ENCODE measurements at regions not wholly inside any gene's neighbourhood (a gene's known extent, or its start where the extent isn't known, plus 50 kb on each side); places are given as distances from the start of the nearest gene placed in this dataset.

DNA sequence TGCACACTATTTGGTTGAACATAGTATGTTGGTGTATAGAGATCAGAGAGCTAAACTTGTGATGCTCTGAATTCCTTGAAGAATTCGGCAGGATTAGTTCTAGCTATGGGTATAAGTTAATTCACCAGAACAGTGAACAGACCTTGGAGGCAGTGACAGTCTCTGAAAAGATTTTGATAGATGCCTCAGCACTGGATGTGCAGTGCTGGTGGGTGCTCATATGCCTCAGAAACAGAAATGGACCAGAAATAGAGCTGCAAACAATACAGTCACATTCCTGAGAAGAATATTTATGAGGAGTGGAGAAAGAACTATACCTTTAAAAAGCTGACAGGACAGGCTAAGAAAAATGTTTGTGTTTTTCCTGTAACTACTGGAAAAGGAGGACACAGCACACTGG is 747.7 kb downstream of the KCTD16 start:
- TF ChIP-seq, protein P1, sequence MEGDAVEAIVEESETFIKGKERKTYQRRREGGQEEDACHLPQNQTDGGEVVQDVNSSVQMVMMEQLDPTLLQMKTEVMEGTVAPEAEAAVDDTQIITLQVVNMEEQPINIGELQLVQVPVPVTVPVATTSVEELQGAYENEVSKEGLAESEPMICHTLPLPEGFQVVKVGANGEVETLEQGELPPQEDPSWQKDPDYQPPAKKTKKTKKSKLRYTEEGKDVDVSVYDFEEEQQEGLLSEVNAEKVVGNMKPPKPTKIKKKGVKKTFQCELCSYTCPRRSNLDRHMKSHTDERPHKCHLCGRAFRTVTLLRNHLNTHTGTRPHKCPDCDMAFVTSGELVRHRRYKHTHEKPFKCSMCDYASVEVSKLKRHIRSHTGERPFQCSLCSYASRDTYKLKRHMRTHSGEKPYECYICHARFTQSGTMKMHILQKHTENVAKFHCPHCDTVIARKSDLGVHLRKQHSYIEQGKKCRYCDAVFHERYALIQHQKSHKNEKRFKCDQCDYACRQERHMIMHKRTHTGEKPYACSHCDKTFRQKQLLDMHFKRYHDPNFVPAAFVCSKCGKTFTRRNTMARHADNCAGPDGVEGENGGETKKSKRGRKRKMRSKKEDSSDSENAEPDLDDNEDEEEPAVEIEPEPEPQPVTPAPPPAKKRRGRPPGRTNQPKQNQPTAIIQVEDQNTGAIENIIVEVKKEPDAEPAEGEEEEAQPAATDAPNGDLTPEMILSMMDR (IDR thresholded peaks at IDR 0.05), result no peak
- intact Hi-C loops (cut with DNase I), result no loop called here
- DNase-seq (no peak), ATAC-seq (no peak)
- Histone ChIP-seq H3K36me3 (no peaks in the 10 kb centered on the region), H3K27me3 (no peaks in the 10 kb centered on the region), H3K4me1 (no peaks in the 10 kb centered on the region), H3K9me3 (peaks cover 0 to under 1% of the 10 kb centered on the region in 2 donors), H3K4me3 (no peak overlapping the region), H3K27ac (no peak overlapping the region)

DNA sequence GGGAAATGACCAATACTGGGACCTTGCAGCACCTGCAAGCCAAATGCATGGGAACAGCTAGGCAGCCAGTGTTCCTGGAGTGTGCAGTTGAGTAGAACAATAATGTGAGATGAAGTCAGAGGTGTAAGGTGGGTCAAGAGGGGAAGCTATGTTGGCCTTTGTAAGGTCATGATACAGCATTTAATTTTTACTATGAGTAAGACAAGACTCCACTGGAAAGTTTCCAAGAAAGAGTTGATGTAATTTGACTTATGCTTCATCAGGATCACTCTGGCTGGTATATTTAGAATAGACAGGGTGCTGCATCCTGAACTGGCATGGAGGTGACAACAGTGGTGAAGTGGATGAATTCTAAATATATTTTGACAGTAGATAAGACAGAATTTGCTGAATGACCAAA is 744.8 kb downstream of the KCTD16 start:
- ATAC-seq, result no peak
- Histone ChIP-seq H3K27ac (no peak overlapping the region), H3K4me1 (no peaks in the 10 kb centered on the region), H3K36me3 (no peaks in the 10 kb centered on the region), H3K27me3 (no peaks in the 10 kb centered on the region), H3K4me3 (no peak overlapping the region), H3K9me3 (no peaks in the 10 kb centered on the region)
- TF ChIP-seq, protein P1 (IDR thresholded peaks at IDR 0.05), result no peak
- no peak for DNase-seq
- intact Hi-C loops (cut with DNase I), result no loop called here

DNA sequence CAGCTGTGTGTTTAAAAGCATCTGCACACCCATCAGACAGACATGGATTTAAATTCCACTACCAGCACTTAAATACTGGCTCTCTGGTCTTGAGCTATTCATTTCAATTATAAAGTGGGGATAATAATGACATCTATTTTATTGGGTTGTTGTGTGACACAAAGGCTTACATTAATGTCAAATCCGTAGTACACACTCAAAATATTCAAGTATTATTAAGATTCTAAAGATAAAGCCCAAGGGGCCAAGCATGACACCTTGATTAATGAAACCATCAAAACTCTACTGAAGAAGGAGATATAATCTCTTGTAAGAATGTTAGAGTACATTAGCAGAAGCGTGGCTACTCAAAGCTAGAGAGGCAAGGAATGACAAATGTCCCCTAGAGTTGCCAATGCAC is 743.0 kb downstream of the KCTD16 start:
- H3K27ac ChIP-seq, result no peak overlapping the region
- no peaks in the 10 kb centered on the region for H3K36me3 ChIP-seq
- no peaks in the 10 kb centered on the region for H3K4me1 ChIP-seq
- ATAC-seq (no peak), DNase-seq (no peak)
- H3K27me3 ChIP-seq, result no peaks in the 10 kb centered on the region
- no peak overlapping the region for H3K4me3 ChIP-seq
- H3K9me3 ChIP-seq, result no peaks in the 10 kb centered on the region
- intact Hi-C loops (cut with DNase I), result no loop called here
- TF ChIP-seq, protein P1 (IDR thresholded peaks at IDR 0.05), result no peak

DNA sequence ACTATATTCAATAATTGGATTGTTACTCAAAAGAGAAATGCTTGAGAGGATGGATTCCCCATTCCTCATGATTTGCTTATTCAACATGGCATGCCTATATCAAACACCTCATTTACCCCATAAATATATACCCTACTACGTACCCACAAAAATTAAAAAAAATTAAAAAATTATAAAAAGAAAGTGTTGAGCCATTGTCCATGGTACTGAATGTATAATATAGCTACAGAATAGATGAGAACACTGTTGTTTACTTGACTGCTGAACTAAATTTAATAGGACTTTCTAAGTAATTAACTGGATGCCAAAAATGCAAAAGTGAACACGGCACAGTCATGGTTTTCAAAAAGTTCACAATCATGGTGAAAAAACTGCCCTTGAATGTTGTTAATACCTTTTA is 725.8 kb downstream of the KCTD16 start:
- ATAC-seq (no peak), DNase-seq (no peak)
- Histone ChIP-seq H3K27me3 (no peaks in the 10 kb centered on the region), H3K36me3 (no peaks in the 10 kb centered on the region), H3K27ac (no peak overlapping the region), H3K9me3 (peaks cover 0 to 4% of the 10 kb centered on the region in 2 donors), H3K4me1 (no peaks in the 10 kb centered on the region), H3K4me3 (no peak overlapping the region)
- intact Hi-C loops (cut with DNase I), result no loop called here
- TF ChIP-seq, protein P1 (IDR thresholded peaks at IDR 0.05), result no peak

DNA sequence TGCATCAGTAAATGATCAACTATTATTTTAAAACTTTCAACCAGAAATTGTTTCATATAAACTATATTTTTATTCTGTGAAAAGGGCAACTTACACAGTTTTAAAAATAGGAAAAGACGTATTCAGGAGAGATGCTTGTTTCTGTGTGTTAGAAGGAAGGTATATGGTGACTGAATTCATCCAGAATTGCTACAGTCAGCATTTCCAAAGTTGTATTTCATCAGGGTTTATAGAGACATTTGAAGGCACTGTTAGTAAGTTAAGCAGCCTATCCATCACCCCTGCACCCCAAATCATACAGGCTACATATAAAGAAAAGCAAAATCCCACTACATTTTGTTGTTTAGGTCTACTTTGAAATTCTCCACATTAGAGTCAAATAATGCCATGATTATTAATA is 716.0 kb downstream of the KCTD16 start:
- H3K36me3 ChIP-seq, result no peaks in the 10 kb centered on the region
- H3K27ac ChIP-seq, result no peak overlapping the region
- TF ChIP-seq, protein P1 (IDR thresholded peaks at IDR 0.05), result no peak
- no peak for DNase-seq
- intact Hi-C loops (cut with DNase I), result no loop called here
- ATAC-seq, result no peak
- H3K4me1 ChIP-seq, result no peaks in the 10 kb centered on the region
- no peak overlapping the region for H3K4me3 ChIP-seq
- peaks cover 0 to 17% of the 10 kb centered on the region in 2 donors for H3K9me3 ChIP-seq
- no peaks in the 10 kb centered on the region for H3K27me3 ChIP-seq

Measured in left lung (tissue), 4 donors.